ENCODE measurements at regions not wholly inside any gene's neighbourhood (a gene's known extent, or its start where the extent isn't known, plus 50 kb on each side); places are given as distances from the start of the nearest gene placed in this dataset.

DNA sequence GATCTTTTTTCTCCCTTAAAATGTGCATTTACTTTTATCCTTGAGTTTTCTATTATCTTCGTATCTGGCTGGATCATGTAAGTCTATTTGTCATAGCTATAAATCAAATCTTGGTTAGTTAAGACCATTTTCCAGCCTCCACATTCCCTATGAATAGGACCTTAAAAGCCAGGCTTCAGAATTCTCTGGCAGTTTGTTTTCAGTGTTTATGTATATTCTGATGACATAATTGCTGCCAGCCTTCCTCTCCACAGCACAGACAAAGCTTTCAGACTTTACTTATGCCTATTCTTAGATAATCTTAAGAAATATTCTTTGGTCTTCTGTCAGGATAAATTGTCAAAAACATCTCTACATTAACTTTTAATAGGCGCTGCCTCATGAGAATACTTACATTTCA is 870.8 kb upstream of the SPRY2 start:
- TF ChIP-seq, protein P1, sequence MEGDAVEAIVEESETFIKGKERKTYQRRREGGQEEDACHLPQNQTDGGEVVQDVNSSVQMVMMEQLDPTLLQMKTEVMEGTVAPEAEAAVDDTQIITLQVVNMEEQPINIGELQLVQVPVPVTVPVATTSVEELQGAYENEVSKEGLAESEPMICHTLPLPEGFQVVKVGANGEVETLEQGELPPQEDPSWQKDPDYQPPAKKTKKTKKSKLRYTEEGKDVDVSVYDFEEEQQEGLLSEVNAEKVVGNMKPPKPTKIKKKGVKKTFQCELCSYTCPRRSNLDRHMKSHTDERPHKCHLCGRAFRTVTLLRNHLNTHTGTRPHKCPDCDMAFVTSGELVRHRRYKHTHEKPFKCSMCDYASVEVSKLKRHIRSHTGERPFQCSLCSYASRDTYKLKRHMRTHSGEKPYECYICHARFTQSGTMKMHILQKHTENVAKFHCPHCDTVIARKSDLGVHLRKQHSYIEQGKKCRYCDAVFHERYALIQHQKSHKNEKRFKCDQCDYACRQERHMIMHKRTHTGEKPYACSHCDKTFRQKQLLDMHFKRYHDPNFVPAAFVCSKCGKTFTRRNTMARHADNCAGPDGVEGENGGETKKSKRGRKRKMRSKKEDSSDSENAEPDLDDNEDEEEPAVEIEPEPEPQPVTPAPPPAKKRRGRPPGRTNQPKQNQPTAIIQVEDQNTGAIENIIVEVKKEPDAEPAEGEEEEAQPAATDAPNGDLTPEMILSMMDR (IDR thresholded peaks at IDR 0.05; ENCODE audit: low read depth, low read length): no peak
- no peak for TF ChIP-seq POLR2A (IDR thresholded peaks at IDR 0.05; ENCODE audit: extremely low read depth, insufficient read length)
- TF ChIP-seq, protein P2, sequence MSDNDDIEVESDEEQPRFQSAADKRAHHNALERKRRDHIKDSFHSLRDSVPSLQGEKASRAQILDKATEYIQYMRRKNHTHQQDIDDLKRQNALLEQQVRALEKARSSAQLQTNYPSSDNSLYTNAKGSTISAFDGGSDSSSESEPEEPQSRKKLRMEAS (IDR thresholded peaks at IDR 0.05; ENCODE audit: low read depth, low read length): no peak
